SJSA1 (cell line): ENCODE measurements at regions not wholly inside any gene's neighbourhood (a gene's known extent, or its start where the extent isn't known, plus 50 kb on each side); places are given as distances from the start of the nearest gene placed in this dataset.

ENCODE experiments used
- DNase-seq, 2 experiments: peaks; one replicate each; pipeline ENCODE4 v3.0.0-alpha.2; 2015 to 2020; ENCODE audit warnings: low spot score in 2 of 2, low read depth in 1 of 2
- H3K27ac ChIP-seq: fragments of 250-450 bp; sonication (Bioruptor Pico); 2 replicates; pipeline ENCODE4 v1.5.1; 2020; ENCODE audit warnings: mild to moderate bottlenecking, moderate library complexity
- H3K27me3 ChIP-seq: fragments of 250-450 bp; sonication (Bioruptor Pico); replicated peaks from 2 replicates; pipeline ENCODE4 v1.5.1; 2020; ENCODE audit warnings: mild to moderate bottlenecking, moderate library complexity
- H3K36me3 ChIP-seq: fragments of 250-450 bp; sonication (Bioruptor Pico); 2 replicates; pipeline ENCODE4 v1.5.1; 2020; ENCODE audit warnings: mild to moderate bottlenecking
- H3K4me1 ChIP-seq: fragments of 250-450 bp; sonication (Bioruptor Pico); replicated peaks from 2 replicates; pipeline ENCODE4 v1.6.1; 2021; ENCODE audit warnings: mild to moderate bottlenecking
- H3K4me3 ChIP-seq: fragments of 250-450 bp; sonication (Bioruptor Pico); 2 replicates; pipeline ENCODE4 v1.5.1; 2020; ENCODE audit warnings: mild to moderate bottlenecking
- H3K9me3 ChIP-seq: fragments of 250-450 bp; sonication (Bioruptor Pico); replicated peaks from 2 replicates; pipeline ENCODE4 v1.5.1; 2020; ENCODE audit warnings: mild to moderate bottlenecking

DNA sequence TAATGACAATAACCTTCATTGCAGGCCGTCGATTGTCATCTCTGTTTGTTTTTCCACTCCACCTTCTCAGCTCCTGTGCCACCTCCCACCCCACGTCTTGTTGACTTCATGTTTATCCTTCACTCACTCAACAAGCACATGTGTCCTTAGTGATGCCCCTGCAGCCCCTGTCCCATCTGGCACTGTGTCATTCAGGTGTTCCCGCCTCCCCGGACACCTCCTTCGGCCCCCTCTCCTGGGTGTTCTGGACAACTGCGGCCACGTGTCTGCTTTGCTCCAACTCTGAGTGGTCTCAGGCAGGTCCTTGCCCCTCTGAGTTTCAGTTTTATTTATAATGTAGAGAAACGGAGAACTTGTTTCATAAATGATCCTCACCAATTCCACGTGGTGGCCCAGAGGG is 91.0 kb upstream of the COL5A1 start:
- DNase-seq, result no peak
- Histone ChIP-seq H3K27ac (no peak overlapping the region), H3K9me3 (no peaks in the 10 kb centered on the region), H3K4me1 (peaks cover 64% of the 10 kb centered on the region), H3K27me3 (no peaks in the 10 kb centered on the region), H3K4me3 (no peak overlapping the region), H3K36me3 (no peaks in the 10 kb centered on the region)

DNA sequence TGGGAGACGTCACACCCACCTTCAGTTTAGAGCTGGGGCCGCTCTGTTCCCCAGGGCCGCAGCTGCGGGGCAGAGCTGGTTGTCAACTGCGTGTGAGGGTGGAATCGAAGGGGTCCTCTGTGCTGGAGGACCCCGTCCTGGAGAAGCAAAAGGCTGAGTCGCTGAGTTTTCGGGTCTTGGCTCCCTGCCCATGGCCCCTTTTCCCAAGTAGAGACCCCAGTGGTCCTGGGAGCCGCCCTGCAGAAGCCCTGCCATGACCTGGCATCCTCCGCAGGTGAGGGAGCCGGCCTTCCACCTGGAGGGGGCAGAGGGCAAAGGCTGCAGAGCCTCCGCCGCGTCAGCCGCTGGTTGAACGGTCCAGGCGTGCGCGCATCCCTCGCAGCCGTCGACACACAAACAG is 90.4 kb upstream of the COL5A1 start:
- DNase-seq, result no peak
- Histone ChIP-seq H3K36me3 (no peaks in the 10 kb centered on the region), H3K4me3 (no peak overlapping the region), H3K27ac (peak overlapping the region; percentile 83), H3K27me3 (no peaks in the 10 kb centered on the region), H3K4me1 (peaks cover 59% of the 10 kb centered on the region), H3K9me3 (no peaks in the 10 kb centered on the region)

DNA sequence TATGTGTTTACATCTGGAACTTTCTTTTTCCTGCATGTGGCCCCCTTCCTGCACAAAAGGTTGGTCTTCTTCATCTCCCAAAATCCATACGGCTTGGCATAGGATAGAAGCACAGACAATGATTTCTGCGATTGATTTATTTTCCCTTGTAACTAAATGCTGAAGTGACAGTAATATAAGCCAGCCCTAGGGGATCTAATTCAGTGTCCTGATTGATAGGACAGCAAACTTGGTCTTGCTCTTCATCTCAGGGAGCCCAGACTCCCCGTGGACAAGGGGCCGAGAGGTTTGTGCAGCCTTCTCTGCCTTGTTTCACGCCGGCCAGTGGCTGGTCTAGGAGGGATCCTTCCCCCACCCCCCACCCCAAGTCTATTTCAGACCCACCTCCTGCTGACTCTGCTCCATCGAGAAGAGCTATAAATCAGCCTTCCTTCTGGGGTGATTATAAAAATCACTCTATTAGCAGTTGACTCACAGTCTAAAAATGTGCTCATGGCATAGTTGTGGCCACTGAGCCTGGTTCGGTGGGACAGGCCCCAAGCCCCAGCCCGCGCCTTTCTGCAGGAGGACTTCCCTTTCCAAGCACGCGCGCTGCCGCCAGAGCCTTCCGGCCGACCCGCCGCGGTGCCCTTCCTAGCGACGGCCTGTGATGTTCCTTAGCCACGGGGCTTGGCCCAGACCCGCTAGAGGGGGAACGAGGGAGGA is 89.8 kb upstream of the COL5A1 start:
- DNase-seq, result peak; percentile 92 to 97
- no peak overlapping the region for H3K4me3 ChIP-seq
- H3K9me3 ChIP-seq, result no peaks in the 10 kb centered on the region
- H3K27ac ChIP-seq, result peak overlapping the region; percentile 83
- H3K27me3 ChIP-seq, result no peaks in the 10 kb centered on the region
- H3K4me1 ChIP-seq, result peaks cover 53% of the 10 kb centered on the region
- H3K36me3 ChIP-seq, result no peaks in the 10 kb centered on the region

DNA sequence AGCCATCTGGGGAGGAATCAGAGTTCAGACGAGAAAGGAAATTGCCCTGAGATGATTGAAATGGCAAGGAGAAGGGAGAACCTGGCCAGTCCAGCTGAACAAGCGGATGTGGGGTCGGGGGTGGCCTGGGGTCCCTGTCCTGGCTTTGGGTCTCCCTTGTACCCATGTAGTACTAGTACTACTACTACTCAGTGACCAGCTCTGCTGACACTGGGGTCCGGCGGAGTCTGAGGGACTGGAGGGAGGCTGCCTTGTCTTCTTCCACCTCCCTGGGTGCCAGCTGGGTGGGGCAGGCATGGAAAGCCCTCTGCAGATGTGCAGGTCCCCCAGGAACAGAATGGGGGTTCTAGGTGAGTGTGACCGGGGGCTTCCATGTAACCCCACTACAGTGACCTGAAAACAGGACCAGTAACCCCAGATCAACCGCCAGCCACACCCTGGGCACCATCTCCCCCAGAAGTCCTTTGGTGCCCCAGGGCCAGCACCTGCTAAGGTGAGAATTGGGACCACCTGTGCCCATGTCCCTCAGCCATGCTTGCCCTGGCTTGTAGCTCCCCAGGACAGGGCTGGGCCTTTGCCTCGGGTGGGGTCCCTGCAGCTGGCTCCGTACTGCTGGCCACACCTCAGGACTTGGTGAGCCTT is 89.1 kb upstream of the COL5A1 start:
- H3K4me1 ChIP-seq, result peaks cover 52% of the 10 kb centered on the region
- H3K27me3 ChIP-seq, result no peaks in the 10 kb centered on the region
- H3K27ac ChIP-seq, result peak overlapping the region; percentile 83
- H3K4me3 ChIP-seq, result no peak overlapping the region
- DNase-seq, result no peak
- H3K9me3 ChIP-seq, result no peaks in the 10 kb centered on the region
- no peaks in the 10 kb centered on the region for H3K36me3 ChIP-seq

DNA sequence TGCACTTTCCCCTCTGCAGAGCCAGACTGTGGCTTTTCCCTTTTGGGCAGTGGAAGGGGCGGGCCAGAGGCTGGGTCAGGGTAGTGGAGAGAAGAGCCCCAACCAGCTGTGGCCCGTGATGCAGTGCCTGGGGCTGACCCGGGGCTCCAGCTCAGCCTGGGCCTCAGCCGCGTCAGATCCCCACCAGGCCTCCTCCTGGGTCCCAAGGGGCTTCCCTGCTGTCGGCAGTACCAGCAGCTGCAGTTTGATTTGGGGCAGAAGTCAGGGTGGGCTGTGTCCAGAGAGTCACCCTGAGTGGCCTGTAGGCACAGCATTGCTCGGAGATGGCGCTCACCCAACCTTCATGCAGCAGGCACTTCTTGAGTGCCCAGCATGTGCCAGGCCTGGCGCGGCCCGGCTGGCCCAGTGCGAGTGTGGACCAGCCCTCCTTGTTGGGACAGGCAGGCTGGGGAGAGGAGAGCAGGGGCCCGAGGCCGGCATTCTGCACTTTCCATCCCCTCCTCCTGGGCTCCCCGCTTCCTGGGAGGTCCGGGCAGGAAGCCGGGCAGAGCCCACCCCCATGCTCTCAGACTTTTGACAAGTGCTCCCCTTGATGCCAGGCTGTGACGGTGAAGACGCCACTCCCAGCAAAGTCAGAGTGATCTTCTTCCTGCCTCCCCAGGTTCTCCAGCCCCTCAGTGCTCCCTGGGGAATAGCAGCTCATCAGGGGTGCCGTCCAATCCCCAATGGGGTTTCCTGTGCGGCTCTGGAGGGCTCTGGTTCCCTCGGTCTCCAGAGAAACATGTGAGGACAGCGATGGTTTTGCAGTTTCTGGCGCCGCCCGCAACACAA is 88.3 kb upstream of the COL5A1 start:
- Histone ChIP-seq H3K9me3 (no peaks in the 10 kb centered on the region), H3K4me3 (0 out of 2 replicates have a peak overlapping the region, but pooled peaks have one; percentile 4), H3K36me3 (no peaks in the 10 kb centered on the region), H3K27me3 (no peaks in the 10 kb centered on the region), H3K4me1 (peaks cover 52% of the 10 kb centered on the region), H3K27ac (peak overlapping the region; percentile 83)
- peak; percentile 40 to 59 for DNase-seq

DNA sequence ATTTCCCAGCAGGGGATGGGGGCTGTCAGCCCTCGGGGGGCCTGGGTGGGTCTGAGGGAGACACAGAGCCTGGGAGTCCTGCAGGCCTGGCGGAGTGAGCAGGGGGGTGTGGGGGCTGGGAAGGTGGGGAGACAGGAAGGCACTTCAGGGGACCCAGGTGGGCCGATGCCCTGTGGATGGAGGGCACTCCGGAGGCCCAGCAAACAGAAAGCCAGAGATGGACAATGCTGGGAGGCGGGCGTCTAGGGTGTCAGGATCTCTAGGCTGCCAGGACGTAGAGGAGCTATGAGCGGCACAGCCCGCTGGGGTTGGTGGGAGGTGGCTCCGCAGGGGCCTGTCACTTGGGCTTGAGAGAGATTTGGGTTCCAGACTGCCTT is 87.6 kb upstream of the COL5A1 start:
- Histone ChIP-seq H3K9me3 (no peaks in the 10 kb centered on the region), H3K4me1 (peaks cover 52% of the 10 kb centered on the region), H3K4me3 (no peak overlapping the region)

DNA sequence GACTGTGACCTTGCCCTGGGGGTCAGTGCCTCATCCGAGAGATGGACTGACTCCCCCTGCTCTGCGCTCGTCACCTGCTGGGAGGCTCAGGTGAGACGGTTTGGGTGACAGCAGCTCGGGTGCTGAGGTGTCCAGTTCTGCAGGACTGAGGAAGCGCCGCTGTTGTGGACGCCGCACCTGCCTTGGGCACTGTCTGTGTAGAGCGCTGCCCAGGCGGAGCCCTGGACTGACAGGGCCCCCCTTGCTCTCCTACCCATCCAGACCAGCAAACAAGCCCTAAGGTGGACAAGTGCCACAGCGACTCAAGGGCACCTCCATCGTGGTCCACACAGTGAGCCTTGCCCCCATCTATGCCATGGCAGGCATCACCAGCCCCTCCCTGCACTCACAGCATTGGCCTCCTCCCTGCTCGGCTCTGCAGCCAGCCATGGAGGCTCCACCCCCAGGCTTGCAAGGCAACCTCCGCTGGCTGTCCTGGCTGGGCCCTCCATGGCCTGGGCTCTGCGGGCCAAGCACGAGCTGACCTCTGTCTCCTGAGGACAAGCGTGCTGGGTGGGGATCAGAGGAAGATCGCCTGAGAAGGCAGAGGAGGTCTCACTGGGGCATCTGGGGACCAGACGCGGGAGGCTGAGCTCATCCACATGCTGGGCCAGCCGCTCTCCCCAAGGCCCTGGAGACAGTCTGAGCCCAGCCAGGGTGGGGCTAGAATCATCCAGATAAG is 87.1 kb upstream of the COL5A1 start:
- no peak overlapping the region for H3K4me3 ChIP-seq
- no peak overlapping the region for H3K27ac ChIP-seq
- H3K36me3 ChIP-seq, result no peaks in the 10 kb centered on the region
- no peaks in the 10 kb centered on the region for H3K9me3 ChIP-seq
- DNase-seq, result no peak
- H3K4me1 ChIP-seq, result peaks cover 52% of the 10 kb centered on the region
- no peaks in the 10 kb centered on the region for H3K27me3 ChIP-seq

More for the DNA sequence above, 87.6 kb upstream of the COL5A1 start:
- DNase-seq, result no peak
- no peaks in the 10 kb centered on the region for H3K27me3 ChIP-seq
- H3K27ac ChIP-seq, result no peak overlapping the region
- no peaks in the 10 kb centered on the region for H3K36me3 ChIP-seq

GRCh38 chr9:134555094-134555650 is 86.4 kb upstream of the COL5A1 start:
- no peak overlapping the region for H3K27ac ChIP-seq
- no peak overlapping the region for H3K4me3 ChIP-seq
- no peak for DNase-seq
- H3K4me1 ChIP-seq, result peaks cover 52% of the 10 kb centered on the region
- H3K27me3 ChIP-seq, result no peaks in the 10 kb centered on the region
- H3K9me3 ChIP-seq, result no peaks in the 10 kb centered on the region
- no peaks in the 10 kb centered on the region for H3K36me3 ChIP-seq

GRCh38 chr9:134556531-134557068 is 85.0 kb upstream of the COL5A1 start:
- DNase-seq, result no peak
- H3K9me3 ChIP-seq, result no peaks in the 10 kb centered on the region
- H3K27ac ChIP-seq, result no peak overlapping the region
- H3K36me3 ChIP-seq, result no peaks in the 10 kb centered on the region
- H3K4me1 ChIP-seq, result peaks cover 39% of the 10 kb centered on the region
- no peaks in the 10 kb centered on the region for H3K27me3 ChIP-seq
- no peak overlapping the region for H3K4me3 ChIP-seq

- no peak overlapping the region for H3K27ac ChIP-seq
Observed at GRCh38 chr9:134557331-134557730, 84.3 kb upstream of the COL5A1 start.

DNA sequence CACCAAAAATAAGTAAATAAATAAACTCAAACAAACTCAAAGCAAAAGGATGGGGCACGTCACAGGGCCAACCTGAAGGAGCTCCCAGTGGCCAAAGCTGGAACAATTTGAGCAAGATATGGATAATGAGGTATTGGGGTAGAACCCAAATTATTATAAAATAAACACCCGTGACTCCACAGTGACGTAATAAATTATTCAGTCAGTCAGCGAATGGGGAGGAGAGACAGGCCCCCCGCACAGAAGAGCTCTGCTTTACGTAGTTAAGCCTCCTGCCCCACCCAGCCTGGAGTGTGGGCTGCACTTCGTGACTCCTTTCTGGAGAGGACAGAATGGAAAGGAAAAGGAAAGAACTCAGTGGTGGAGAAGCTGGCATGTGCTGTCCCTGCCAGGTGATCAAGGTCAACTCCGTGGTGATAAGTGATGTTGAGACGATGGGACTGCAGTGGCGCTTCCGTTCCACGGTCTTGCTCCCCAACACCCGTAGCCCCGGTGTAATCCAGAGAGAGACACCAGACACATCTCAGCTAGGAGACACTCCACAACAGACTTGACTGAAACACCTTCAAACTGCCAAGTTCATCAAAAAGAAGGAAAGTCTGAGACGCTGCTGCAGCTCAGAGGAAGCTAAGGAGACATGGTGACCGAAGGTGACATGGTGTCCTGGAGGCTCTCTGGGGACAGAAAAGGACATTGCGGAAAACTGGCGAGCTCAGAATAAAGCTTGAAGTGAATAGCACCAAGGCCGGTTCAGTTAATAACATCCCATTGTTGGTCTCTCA is 83.3 kb upstream of the COL5A1 start:
- no peak overlapping the region for H3K4me3 ChIP-seq
- DNase-seq, result peak in 1 of 2 experiments; percentile 22
- H3K36me3 ChIP-seq, result no peaks in the 10 kb centered on the region
- no peaks in the 10 kb centered on the region for H3K27me3 ChIP-seq
- H3K9me3 ChIP-seq, result no peaks in the 10 kb centered on the region
- peaks cover 22% of the 10 kb centered on the region for H3K4me1 ChIP-seq
- no peak overlapping the region for H3K27ac ChIP-seq

More at GRCh38 chr9:134557331-134557730, 84.3 kb upstream of the COL5A1 start:
- Histone ChIP-seq H3K4me3 (no peak overlapping the region), H3K27me3 (no peaks in the 10 kb centered on the region), H3K4me1 (peaks cover 32% of the 10 kb centered on the region), H3K36me3 (no peaks in the 10 kb centered on the region), H3K9me3 (no peaks in the 10 kb centered on the region)
- peak in 1 of 2 experiments; percentile 24 for DNase-seq

DNA sequence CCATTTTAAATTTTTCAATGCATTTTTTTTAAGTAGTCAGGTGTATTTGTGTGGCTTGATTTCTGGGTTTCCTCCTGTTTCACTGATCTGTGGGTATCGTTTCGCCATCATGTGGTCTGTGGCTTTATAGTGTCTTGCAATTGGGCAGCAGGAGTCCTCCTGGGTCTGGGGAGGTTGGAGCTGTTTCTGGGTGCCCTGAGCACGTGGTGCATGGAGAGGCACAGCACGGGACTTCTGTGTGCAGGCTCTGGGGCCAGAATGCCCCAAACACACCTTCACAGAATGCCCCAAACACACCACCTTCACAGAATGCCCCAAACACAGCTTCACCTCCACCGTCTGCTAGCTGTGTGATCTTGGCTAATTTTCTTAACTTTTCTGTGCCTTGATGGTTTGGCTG is 82.6 kb upstream of the COL5A1 start:
- Histone ChIP-seq H3K36me3 (no peaks in the 10 kb centered on the region), H3K27ac (no peak overlapping the region), H3K27me3 (no peaks in the 10 kb centered on the region), H3K4me3 (no peak overlapping the region), H3K4me1 (peaks cover 16% of the 10 kb centered on the region), H3K9me3 (no peaks in the 10 kb centered on the region)
- DNase-seq, result peak in 1 of 2 experiments; percentile 10
